Ishikawa (cell line): ENCODE measurements at regions not wholly inside any gene's neighbourhood (a gene's known extent, or its start where the extent isn't known, plus 50 kb on each side); places are given as distances from the start of the nearest gene placed in this dataset.

ENCODE experiments used
- CEBPB ChIP-seq: IDR thresholded peaks from 2 replicates; pipeline ENCODE4 v1.6.1; 2012
- CREB1 ChIP-seq: IDR thresholded peaks from 2 replicates; pipeline ENCODE4 v1.6.1; 2012; ENCODE audit warnings: low read depth
- EP300 ChIP-seq: IDR thresholded peaks from 2 replicates; pipeline ENCODE4 v1.6.1; 2012; ENCODE audit warnings: borderline replicate concordance
- FOXM1 ChIP-seq: IDR thresholded peaks from 2 replicates; pipeline ENCODE4 v1.6.1; 2012; ENCODE audit warnings: low read depth, borderline replicate concordance
- MAX ChIP-seq: IDR thresholded peaks from 2 replicates; pipeline ENCODE4 v1.6.1; 2012
- NFIC ChIP-seq: IDR thresholded peaks from 2 replicates; pipeline ENCODE4 v1.6.1; 2012
- RAD21 ChIP-seq: IDR thresholded peaks from 2 replicates; pipeline ENCODE4 v1.6.1; 2012; ENCODE audit warnings: low read depth
- REST ChIP-seq: IDR thresholded peaks from 2 replicates; pipeline ENCODE4 v1.6.1; 2012; ENCODE audit warnings: low read depth, mild to moderate bottlenecking
- TAF1 ChIP-seq: IDR thresholded peaks from 2 replicates; pipeline ENCODE4 v1.6.1; 2012; ENCODE audit warnings: low read depth, mild to moderate bottlenecking
- TCF12 ChIP-seq: IDR thresholded peaks from 2 replicates; pipeline ENCODE4 v1.6.1; 2012; ENCODE audit warnings: low read depth
- TEAD4 ChIP-seq: IDR thresholded peaks from 2 replicates; pipeline ENCODE4 v1.6.1; 2012
- YY1 ChIP-seq: IDR thresholded peaks from 2 replicates; pipeline ENCODE4 v1.6.1; 2012; ENCODE audit warnings: low read depth
- ZBTB7A ChIP-seq: IDR thresholded peaks from 2 replicates; pipeline ENCODE4 v1.6.1; 2012; ENCODE audit warnings: low read depth
- TF ChIP-seq, protein P1 (sequence below): IDR thresholded peaks from 2 replicates; pipeline ENCODE4 v1.6.1; 2012

DNA sequence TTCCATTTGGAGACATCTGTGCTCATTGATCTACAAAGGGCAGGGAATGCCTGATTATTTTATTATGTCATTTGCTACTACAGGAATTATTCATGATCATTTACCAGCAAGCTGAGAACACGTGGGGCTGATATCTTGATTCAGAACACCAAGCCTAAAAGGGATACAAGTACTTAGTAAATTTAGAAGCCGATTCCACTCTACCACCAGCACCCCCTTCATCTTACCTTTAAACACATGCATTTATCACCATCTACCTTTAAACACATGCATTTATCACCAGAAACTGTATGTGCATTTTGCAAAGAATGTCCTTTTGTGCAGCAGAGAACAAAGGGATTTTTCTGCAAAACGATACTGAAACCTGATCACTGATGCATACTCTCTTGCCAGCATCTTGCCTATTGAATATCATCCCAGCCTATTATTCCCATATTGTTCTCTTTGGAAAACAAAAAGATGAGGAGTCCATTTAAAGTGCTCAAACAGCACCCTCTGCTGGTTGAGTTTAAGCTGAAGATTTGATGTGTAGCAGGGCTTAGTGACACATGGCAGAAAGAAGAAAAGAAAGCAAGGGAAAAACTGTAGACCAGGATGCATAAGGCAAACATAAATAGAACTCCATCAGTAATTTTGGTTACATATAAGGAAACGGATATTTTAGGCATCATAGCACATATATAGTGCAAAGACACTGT is 132.6 kb upstream of the PLEKHG7 start:
- TF ChIP-seq MAX: no peak
- TF ChIP-seq EP300: no peak
- no peak for TF ChIP-seq CREB1
- no peak for TF ChIP-seq YY1
- TF ChIP-seq CEBPB: no peak
- TF ChIP-seq ZBTB7A: no peak
- TF ChIP-seq RAD21: peak; percentile 87
- TF ChIP-seq TAF1: no peak
- no peak for TF ChIP-seq TCF12
- TF ChIP-seq, protein P1, sequence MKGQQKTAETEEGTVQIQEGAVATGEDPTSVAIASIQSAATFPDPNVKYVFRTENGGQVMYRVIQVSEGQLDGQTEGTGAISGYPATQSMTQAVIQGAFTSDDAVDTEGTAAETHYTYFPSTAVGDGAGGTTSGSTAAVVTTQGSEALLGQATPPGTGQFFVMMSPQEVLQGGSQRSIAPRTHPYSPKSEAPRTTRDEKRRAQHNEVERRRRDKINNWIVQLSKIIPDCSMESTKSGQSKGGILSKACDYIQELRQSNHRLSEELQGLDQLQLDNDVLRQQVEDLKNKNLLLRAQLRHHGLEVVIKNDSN: no peak
- no peak for TF ChIP-seq TEAD4
- no peak for TF ChIP-seq REST
- TF ChIP-seq FOXM1: no peak
- TF ChIP-seq NFIC: no peak
